Neural progenitor cell (in vitro differentiated cells): ENCODE measurements at regions not wholly inside any gene's neighbourhood (a gene's known extent, or its start where the extent isn't known, plus 50 kb on each side); places are given as distances from the start of the nearest gene placed in this dataset.

ENCODE experiments used
- DNase-seq: peaks from one replicate; pipeline ENCODE4 v3.0.0-alpha.2; 2016; ENCODE audit warnings: low spot score
- H2AFZ ChIP-seq: fragments of 200-600 bp; sonication (generic); replicated peaks from 2 replicates; pipeline ENCODE4 v1.6.1; 2016; ENCODE audit warnings: antibody characterized with exemption
- H3F3A ChIP-seq: fragments of 200-600 bp; sonication (generic); 2 replicates; pipeline ENCODE4 v1.6.1; 2016; ENCODE audit warnings: antibody characterized with exemption, low read depth
- H3K27ac ChIP-seq: fragments of 200-600 bp; sonication (generic); 2 replicates; pipeline ENCODE4 v1.5.1; 2016; ENCODE audit warnings: mild to moderate bottlenecking
- H3K27me3 ChIP-seq: fragments of 200-600 bp; sonication (generic); 2 replicates; pipeline ENCODE4 v1.6.1; 2016; ENCODE audit warnings: mild to moderate bottlenecking, moderate library complexity
- H3K36me3 ChIP-seq: fragments of 200-600 bp; sonication (generic); 2 replicates; pipeline ENCODE4 v1.5.1; 2016
- H3K4me1 ChIP-seq: fragments of 200-600 bp; sonication (generic); 2 replicates; pipeline ENCODE4 v1.6.1; 2016; ENCODE audit warnings: mixed run types
- H3K4me2 ChIP-seq: fragments of 200-600 bp; sonication (generic); 2 replicates; pipeline ENCODE4 v1.6.1; 2016
- H3K4me3 ChIP-seq: fragments of 200-600 bp; sonication (generic); 2 replicates; pipeline ENCODE4 v1.5.1; 2016
- H3K79me2 ChIP-seq: fragments of 200-600 bp; sonication (generic); 2 replicates; pipeline ENCODE4 v1.6.1; 2016; ENCODE audit warnings: low read depth
- H3K9ac ChIP-seq: fragments of 200-600 bp; sonication (generic); 2 replicates; pipeline ENCODE4 v1.6.1; 2016
- H3K9me3 ChIP-seq: fragments of 200-600 bp; sonication (generic); 2 replicates; pipeline ENCODE4 v1.5.1; 2016; ENCODE audit warnings: low read depth
- H4K20me1 ChIP-seq: fragments of 200-600 bp; sonication (generic); 2 replicates; pipeline ENCODE4 v1.6.1; 2016; ENCODE audit warnings: low read depth
- H3K27ac Mint-ChIP-seq: 3 replicates; pipeline ENCODE4 v1.8.0; 2021; ENCODE audit warnings: mixed read lengths
- H3K27me3 Mint-ChIP-seq: 2 replicates; pipeline ENCODE4 v1.8.0; 2022; ENCODE audit warnings: low read depth, mild to moderate bottlenecking, inconsistent platforms, moderate library complexity, mixed read lengths; ENCODE audit not compliant: insufficient read depth
- H3K36me3 Mint-ChIP-seq: 3 replicates; pipeline ENCODE4 v1.8.0; 2021; ENCODE audit warnings: mixed read lengths
- H3K4me1 Mint-ChIP-seq: 3 replicates; pipeline ENCODE4 v1.8.0; 2021; ENCODE audit warnings: mixed read lengths
- H3K4me3 Mint-ChIP-seq: 3 replicates; pipeline ENCODE4 v1.8.0; 2021; ENCODE audit warnings: mild to moderate bottlenecking, moderate library complexity, mixed read lengths
- H3K9me3 Mint-ChIP-seq: 3 replicates; pipeline ENCODE4 v1.8.0; 2020; ENCODE audit warnings: mixed read lengths
- CTCF ChIP-seq: fragments of 200-600 bp; sonication (generic); IDR thresholded peaks from 2 replicates; pipeline ENCODE4 v1.5.1; 2017; ENCODE audit warnings: antibody characterized with exemption, mild to moderate bottlenecking
- EZH2 ChIP-seq: fragments of 200-600 bp; sonication (generic); IDR thresholded peaks from 2 replicates; pipeline ENCODE4 v1.6.1; 2017; ENCODE audit warnings: antibody characterized with exemption, mild to moderate bottlenecking, moderate library complexity
- EZH2phosphoT487 ChIP-seq: fragments of 200-600 bp; sonication (generic); IDR thresholded peaks from 2 replicates; pipeline ENCODE4 v1.6.1; 2017; ENCODE audit warnings: antibody characterized with exemption

GRCh38 chr9:119963258-119963797 lies 594.1 kb upstream of the BRINP1 start:
- Histone ChIP-seq H3K27ac (peak overlapping the region; percentile 85), H3K9me3 (no peaks in the 10 kb centered on the region), H3K9ac (no peak overlapping the region), H4K20me1 (no peaks in the 10 kb centered on the region), H3F3A (peaks cover 26% of the 10 kb centered on the region), H3K4me1 (peaks cover 12% of the 10 kb centered on the region), H3K36me3 (no peaks in the 10 kb centered on the region), H3K4me3 (no peak overlapping the region), H3K4me2 (peak overlapping the region; percentile 20), H3K27me3 (no peaks in the 10 kb centered on the region), H2AFZ (no peak overlapping the region), H3K79me2 (no peaks in the 10 kb centered on the region)
- peak overlapping the region; percentile 41 for H3K4me3 Mint-ChIP-seq
- no peaks in the 10 kb centered on the region for H3K9me3 Mint-ChIP-seq
- H3K4me1 Mint-ChIP-seq: peaks cover 24% of the 10 kb centered on the region
- no peaks in the 10 kb centered on the region for H3K36me3 Mint-ChIP-seq
- H3K27me3 Mint-ChIP-seq: peaks cover 1% of the 10 kb centered on the region
- peak; percentile 66 for DNase-seq
- TF ChIP-seq EZH2 (no peak), EZH2phosphoT487 (no peak), CTCF (no peak)
- H3K27ac Mint-ChIP-seq: peak overlapping the region; percentile 67

GRCh38 chr9:119961774-119962424 lies 592.7 kb upstream of the BRINP1 start:
- Histone ChIP-seq H3K4me1 (peaks cover 12% of the 10 kb centered on the region), H3K27me3 (no peaks in the 10 kb centered on the region), H4K20me1 (no peaks in the 10 kb centered on the region), H3K9ac (no peak overlapping the region), H2AFZ (peak overlapping the region; percentile 70), H3K9me3 (no peaks in the 10 kb centered on the region), H3K4me3 (no peak overlapping the region), H3F3A (peaks cover 26% of the 10 kb centered on the region), H3K27ac (no peak overlapping the region), H3K79me2 (no peaks in the 10 kb centered on the region), H3K4me2 (no peak overlapping the region), H3K36me3 (no peaks in the 10 kb centered on the region)
- no peaks in the 10 kb centered on the region for H3K9me3 Mint-ChIP-seq
- TF ChIP-seq EZH2: no peak
- peak; percentile 91 for TF ChIP-seq CTCF
- no peak overlapping the region for H3K4me3 Mint-ChIP-seq
- peak; percentile 78 for DNase-seq
- H3K27ac Mint-ChIP-seq: peak overlapping the region; percentile 18
- no peaks in the 10 kb centered on the region for H3K36me3 Mint-ChIP-seq
- peaks cover 23% of the 10 kb centered on the region for H3K4me1 Mint-ChIP-seq
- H3K27me3 Mint-ChIP-seq: no peaks in the 10 kb centered on the region

- Histone ChIP-seq H4K20me1 (no peaks in the 10 kb centered on the region), H2AFZ (no peak overlapping the region), H3F3A (peaks cover 26% of the 10 kb centered on the region), H3K9me3 (no peaks in the 10 kb centered on the region), H3K36me3 (no peaks in the 10 kb centered on the region), H3K9ac (no peak overlapping the region), H3K27ac (no peak overlapping the region), H3K4me1 (peaks cover 12% of the 10 kb centered on the region), H3K79me2 (no peaks in the 10 kb centered on the region), H3K4me2 (no peak overlapping the region), H3K27me3 (no peaks in the 10 kb centered on the region), H3K4me3 (no peak overlapping the region)
- no peak for DNase-seq
- H3K9me3 Mint-ChIP-seq: no peaks in the 10 kb centered on the region
- H3K36me3 Mint-ChIP-seq: no peaks in the 10 kb centered on the region
- no peak for TF ChIP-seq EZH2
- TF ChIP-seq CTCF: no peak
- TF ChIP-seq EZH2phosphoT487: no peak
- H3K27ac Mint-ChIP-seq: no peak overlapping the region
- no peak overlapping the region for H3K4me3 Mint-ChIP-seq
- no peaks in the 10 kb centered on the region for H3K27me3 Mint-ChIP-seq
- peaks cover 23% of the 10 kb centered on the region for H3K4me1 Mint-ChIP-seq
Observed at GRCh38 chr9:119959846-119960545, 590.8 kb upstream of the BRINP1 start.
